Hematopoietic multipotent progenitor cell treated with erythropoietin and hydrocortisone succinate and interleukin-3 and kit ligand, for 15 days (in vitro differentiated cells): ENCODE measurements at regions not wholly inside any gene's neighbourhood (a gene's known extent, or its start where the extent isn't known, plus 50 kb on each side); places are given as distances from the start of the nearest gene placed in this dataset.

Source experiments
- DNase-seq: peaks from one replicate; pipeline ENCODE4 v3.0.0-alpha.2; 2015; ENCODE audit warnings: low spot score

GRCh38 chr13:80284290-80284689 is 56.6 kb downstream of the SPRY2 start:
- no peak for DNase-seq

GRCh38 chr13:80278706-80279105 is 62.2 kb downstream of the SPRY2 start:
- DNase-seq = no peak

DNA sequence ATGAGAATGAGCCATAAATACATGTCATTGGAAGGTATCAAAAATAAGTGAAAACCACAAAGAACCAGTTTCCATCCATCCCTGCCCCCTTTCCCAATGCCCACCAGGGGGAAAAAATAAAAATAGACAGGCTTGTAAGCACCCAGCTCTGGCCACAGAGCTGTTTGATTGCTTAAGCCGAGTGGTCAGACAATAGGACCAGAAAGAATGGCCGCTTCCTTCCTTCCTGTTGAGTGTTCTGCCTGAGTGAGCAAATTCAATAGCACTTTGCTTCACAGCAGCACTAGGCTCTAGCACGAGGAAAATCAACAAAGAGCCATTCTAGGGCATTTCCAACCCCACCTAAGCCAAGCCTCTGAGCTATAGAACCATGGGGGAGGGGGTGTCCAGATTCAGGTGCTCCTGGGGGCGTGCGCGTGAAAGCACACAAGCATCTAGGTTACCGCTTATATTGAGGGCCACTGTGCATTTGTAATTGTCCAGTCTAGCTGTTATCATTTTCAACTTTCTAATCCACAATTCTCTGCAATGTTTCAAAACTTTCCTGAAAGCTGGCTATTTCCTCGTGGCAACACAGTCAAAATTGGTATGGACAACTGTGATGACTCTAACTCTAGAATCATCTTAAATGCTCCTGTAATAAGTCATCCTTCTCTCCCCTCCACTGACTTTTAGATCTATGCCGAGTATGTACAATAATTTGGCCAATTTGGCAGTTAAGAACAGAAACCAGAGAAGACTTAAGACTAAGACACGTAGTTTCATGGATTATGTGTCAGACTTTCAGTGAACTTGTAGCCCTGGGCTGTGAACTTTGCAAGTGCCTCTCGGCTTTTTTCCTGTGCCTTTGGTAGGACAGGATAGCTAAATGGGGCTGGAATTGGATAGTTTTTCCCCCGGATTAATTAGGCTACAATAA is 64.3 kb downstream of the SPRY2 start:
- DNase-seq = no peak

DNA sequence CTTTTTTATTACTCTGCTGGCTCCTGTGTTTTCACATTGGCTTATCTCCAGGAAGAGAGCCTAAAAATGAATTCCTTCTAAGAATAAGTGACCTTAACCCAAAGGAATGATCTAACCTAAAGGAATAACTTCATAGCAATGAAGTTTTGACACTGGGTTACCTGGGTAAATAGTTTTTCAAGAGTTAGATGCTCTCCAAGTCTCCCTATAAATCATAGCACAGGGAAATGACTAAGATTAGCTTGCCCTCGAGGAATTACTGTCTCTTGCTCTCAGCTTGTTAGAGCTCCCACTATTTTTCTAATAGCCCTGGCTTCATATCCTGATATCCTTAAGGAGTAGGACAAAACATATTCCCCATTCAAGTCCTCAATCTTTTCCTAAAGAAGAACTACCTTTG is 66.3 kb downstream of the SPRY2 start:
- no peak for DNase-seq

DNA sequence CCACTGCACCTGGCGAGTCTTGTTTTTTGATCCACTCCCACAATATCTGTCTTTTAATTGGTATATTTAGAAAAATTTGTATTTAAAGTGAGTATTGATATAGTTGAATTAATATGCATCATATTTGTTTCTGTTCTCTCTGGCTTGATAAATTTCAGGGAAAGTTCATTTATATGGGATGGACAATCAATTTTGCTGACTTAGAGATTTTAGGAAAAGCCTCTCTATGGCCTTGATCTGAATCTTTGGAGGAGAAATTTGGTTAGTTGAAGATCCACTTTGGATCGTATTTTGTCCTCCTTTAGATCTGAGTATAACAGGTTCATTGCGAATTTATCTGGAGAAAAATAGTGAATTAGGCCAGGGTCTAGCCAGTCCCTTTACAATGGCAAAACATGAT is 67.2 kb downstream of the SPRY2 start:
- DNase-seq = no peak

DNA sequence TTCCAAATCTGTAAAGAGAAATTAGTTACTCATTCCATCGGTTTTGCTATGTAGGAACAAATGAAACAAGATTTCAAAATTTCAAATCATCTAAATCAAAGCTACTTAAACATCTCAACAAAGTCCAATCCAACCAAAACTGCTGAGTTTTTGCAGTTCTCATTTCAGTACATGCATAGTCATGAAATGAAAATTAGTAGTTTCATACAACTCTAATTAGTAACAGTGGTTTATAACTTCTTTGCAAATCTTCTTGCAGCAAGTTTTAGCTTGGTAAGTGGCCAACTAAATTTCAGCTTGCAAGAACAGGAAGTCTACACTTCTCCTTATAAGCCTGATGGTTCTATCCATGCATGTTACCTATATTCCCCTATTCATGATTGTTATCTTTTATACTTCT is 75.6 kb downstream of the SPRY2 start:
- DNase-seq = no peak

DNA sequence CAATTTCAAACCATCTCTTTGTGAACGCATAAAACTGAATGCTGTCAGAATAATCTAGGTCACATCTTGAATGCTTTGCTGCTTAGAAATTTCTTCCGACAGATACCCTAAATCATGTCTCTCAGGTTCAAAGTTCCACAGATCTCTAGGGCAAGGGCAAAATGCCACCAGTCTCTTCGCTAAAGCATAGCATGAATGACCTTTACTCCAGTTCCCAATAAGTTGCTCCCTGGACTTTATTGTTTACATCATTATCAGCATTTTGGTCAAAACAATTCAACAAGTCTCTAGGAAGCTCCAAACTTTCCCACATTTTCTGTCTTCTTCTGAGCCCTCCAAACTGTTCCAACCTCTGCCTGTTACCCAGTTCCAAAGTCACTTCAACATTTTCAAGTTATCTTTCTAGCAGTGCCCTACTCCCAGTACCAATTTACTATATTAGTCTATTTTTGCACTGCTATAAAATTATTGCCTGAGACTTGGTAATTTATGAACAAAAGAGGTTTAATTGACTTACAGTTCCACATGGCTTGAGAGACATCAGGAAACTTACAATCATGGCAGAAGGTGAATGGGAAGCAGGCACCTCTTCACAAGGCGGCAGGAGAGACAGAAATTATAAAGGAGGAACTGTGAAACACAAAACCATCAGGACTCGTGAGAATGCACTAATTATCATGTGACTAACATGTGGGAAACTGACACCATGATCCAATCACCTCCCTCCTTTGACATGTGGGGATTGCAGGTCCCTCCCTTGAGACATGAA is 77.0 kb downstream of the SPRY2 start:
- no peak for DNase-seq

DNA sequence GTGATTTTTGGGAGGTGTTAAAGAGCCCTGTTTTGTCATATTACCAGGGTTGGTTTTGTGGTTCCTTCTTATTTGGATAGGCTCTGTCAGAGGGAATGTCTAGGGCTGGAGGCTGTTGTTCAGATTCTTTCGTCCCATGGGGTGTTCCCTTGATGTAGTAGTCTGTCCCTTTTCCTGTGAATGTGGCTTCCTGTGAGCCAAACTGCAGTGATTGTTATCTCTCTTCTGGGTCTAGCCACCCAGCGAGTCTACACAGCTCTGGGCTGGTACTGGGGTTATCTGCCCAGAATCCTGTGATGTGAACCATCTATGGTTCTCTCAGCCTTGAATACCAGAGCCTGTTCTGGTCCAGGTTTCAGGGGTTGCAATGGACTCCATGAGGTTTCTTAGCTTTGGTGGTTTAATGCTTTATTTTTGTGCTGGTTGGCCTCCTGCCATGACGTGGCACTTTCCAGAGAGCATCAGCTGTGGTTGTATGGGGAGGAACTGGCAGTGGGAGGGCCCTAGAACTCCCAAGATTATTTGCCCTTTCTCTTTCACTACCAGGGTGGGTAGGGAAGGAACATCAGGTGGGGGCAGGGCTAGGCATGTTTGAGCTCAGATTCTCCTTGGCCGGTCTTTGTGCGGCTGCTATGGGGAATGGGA is 78.8 kb downstream of the SPRY2 start:
- no peak for DNase-seq

DNA sequence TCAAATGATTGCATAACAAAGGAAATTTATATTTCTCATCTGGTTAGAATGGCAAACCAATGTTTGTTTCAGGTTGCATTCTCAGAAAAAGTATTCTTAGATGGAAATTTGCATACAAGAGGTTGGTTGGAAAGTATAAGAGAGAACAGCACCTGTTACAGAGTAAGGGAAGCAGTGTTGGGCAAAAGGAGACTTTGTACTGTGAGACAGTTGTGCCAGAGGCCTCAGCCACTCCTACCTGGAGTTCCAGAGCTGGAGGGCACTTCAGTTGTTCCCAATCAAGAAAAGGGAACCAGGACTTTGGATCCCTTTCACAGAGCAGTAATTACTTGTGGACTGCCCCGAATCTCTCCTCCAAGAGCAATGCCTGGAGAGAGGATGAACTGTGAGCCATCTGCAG is 81.8 kb downstream of the SPRY2 start:
- DNase-seq = no peak

GRCh38 chr13:80256352-80256932 is 84.5 kb downstream of the SPRY2 start:
- no peak for DNase-seq

- no peak for DNase-seq
These were observed 85.0 kb downstream of the SPRY2 start for GRCh38 chr13:80255946-80256345.

DNA sequence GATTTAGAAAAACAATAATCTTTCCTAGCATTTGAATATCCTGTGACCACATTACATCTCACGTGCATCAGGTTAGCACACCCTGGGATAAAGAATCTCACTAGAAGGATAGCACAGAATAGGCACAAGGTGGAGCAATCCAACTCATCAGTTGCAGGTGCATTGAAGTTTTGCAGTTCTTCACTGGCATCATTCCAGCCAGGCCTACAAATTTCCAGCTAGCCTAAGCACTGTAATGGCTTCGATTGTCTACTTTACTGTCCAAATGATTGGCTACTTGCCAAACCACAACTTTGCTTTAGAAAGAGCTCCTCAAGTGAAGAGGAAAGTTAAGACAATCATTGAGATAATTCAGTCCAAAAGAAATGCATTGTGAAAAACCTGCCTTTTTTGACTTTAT is 89.5 kb downstream of the SPRY2 start:
- no peak for DNase-seq

- DNase-seq = no peak
These were observed 90.6 kb downstream of the SPRY2 start for GRCh38 chr13:80250213-80250810.

GRCh38 chr13:80249516-80250212 is 91.3 kb downstream of the SPRY2 start:
- no peak for DNase-seq

- DNase-seq = no peak
These were observed 95.7 kb downstream of the SPRY2 start for GRCh38 chr13:80245162-80245733.

- DNase-seq = no peak
These were observed 96.4 kb downstream of the SPRY2 start for GRCh38 chr13:80244574-80244973.

- no peak for DNase-seq
These were observed 98.0 kb downstream of the SPRY2 start for GRCh38 chr13:80242728-80243427.

DNA sequence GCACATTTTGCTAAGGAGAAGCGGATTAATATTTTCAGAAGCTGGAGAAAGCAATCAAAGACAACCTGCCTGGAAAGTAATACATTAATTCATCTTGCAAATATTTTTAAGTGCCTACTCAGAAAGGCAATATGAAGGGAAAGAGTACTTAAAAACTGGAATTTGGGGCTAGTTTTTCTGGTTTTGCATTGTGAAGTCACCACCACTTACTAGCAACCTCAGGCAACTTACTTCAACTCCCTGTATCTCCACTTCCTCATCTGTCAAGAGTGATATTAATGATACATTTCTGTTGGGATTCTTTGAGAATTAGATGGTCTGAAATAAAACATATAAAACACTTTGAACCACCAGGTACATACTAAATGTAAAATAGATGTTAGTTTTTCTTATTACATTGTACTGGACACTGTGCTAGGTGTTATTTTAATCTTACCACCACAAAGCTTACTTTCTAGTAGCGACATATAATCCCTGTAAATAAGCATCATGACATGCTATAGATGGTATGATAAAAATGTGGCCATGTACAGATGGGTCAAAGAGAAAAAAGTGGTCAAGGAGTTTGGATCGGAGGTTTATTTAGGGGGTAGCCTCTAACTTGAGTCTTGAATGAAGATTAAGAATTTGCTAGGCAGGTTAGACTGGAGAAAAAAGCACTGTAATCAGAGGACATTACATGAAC is 101.2 kb downstream of the SPRY2 start:
- no peak for DNase-seq

DNA sequence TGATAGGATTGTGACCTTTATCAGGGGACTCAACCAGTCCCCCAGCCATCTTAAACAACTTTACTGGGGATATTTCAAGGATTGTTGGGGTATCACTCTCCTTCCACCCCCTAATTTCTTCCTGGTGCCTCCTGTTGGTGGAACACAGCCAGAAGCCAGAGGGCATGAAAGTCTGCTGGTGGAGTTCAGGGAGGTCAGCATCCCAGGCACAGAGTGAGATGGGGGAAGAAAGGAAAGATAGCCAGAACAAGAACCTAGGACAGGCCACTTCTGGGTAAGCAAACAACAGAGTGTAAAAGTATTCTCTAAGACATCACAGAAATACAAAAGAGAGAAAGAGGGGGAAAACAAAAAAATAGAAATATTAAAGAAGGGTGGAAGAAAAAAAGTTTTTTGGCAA is 101.8 kb downstream of the SPRY2 start:
- no peak for DNase-seq

GRCh38 chr13:80237646-80238045 is 103.3 kb downstream of the SPRY2 start:
- DNase-seq = no peak
